ENCODE measurements at regions not wholly inside any gene's neighbourhood (a gene's known extent, or its start where the extent isn't known, plus 50 kb on each side); places are given as distances from the start of the nearest gene placed in this dataset.

- H3K4me3 ChIP-seq (ENCODE audit: low read length), result no peak overlapping the region
- DNase-seq (ENCODE audit: low read depth), result no peak
- TF ChIP-seq CTCF (IDR thresholded peaks at IDR 0.05; ENCODE audit: insufficient read depth, low read depth, low read length, missing control alignments), result no peak
These were observed 51.9 kb upstream of the STX18 start for GRCh38 chr4:4593596-4594284.

GRCh38 chr4:4592414-4592813 is 50.6 kb upstream of the STX18 start:
- no peak overlapping the region for H3K4me3 ChIP-seq (ENCODE audit: low read length)

More at GRCh38 chr4:4592414-4592813, 50.6 kb upstream of the STX18 start:
- no peak for DNase-seq (ENCODE audit: low read depth)
- no peak for TF ChIP-seq CTCF (IDR thresholded peaks at IDR 0.05; ENCODE audit: insufficient read depth, low read depth, low read length, missing control alignments)
